Motor neuron (in vitro differentiated cells): ENCODE measurements at regions not wholly inside any gene's neighbourhood (a gene's known extent, or its start where the extent isn't known, plus 50 kb on each side); places are given as distances from the start of the nearest gene placed in this dataset.
"Not testable (repeated sequence)": the region's sequence is repeated elsewhere in the genome, so short reads cannot be mapped to it uniquely, and the experiment has no call there.

Source experiments
- ATAC-seq, 8 experiments: fragments of 200-7000 bp; cut with Tn5 transposase; replicated peaks in 6 of 8; 2 replicates each; pipeline ENCODE4 v1.8.0; 2021; ENCODE audit warnings: mild to moderate bottlenecking in 8 of 8, moderate library complexity in 8 of 8
- H3K27ac ChIP-seq, 2 donors: fragments of 250-450 bp; sonication (Bioruptor Pico); 2 replicates each; pipeline ENCODE4 v1.9.0; 2021; ENCODE audit warnings: antibody characterized with exemption in 2 of 2, mild to moderate bottlenecking in 2 of 2, moderate library complexity in 1 of 2
- H3K4me1 ChIP-seq, 2 donors: fragments of 250-450 bp; sonication (Bioruptor Pico); replicated peaks in 1 of 2; 2 replicates each; pipeline ENCODE4 v1.6.1; 2021; ENCODE audit warnings: antibody characterized with exemption in 2 of 2, mild to moderate bottlenecking in 2 of 2, moderate library complexity in 1 of 2
- H3K4me3 ChIP-seq, 5 donors: fragments of 250-450 bp; sonication (Bioruptor Pico); 2 replicates each; pipeline ENCODE4 v1.9.0; 2021; ENCODE audit warnings: antibody characterized with exemption in 5 of 5, mild to moderate bottlenecking in 5 of 5, moderate library complexity in 4 of 5
- WGBS, 10 experiments: fragments of 450-650 bp; shearing (Covaris generic); methylation state at CpG; one replicate each; pipeline ENCODE4 v1.0.0; 2022; 5-methylcytosine and 5-hydroxymethylcytosine counted together
- in situ Hi-C, 9 experiments: fragments of 400-800 bp; cut with MboI; loops; one replicate each; pipeline ENCODE4 v1.15.0; 2021; ENCODE audit warnings: low sequenced_read_pairs in 9 of 9, low pct_unique_long_range_greater_than_20kb in 2 of 9; ENCODE audit not compliant: unreplicated experiment in 9 of 9

DNA sequence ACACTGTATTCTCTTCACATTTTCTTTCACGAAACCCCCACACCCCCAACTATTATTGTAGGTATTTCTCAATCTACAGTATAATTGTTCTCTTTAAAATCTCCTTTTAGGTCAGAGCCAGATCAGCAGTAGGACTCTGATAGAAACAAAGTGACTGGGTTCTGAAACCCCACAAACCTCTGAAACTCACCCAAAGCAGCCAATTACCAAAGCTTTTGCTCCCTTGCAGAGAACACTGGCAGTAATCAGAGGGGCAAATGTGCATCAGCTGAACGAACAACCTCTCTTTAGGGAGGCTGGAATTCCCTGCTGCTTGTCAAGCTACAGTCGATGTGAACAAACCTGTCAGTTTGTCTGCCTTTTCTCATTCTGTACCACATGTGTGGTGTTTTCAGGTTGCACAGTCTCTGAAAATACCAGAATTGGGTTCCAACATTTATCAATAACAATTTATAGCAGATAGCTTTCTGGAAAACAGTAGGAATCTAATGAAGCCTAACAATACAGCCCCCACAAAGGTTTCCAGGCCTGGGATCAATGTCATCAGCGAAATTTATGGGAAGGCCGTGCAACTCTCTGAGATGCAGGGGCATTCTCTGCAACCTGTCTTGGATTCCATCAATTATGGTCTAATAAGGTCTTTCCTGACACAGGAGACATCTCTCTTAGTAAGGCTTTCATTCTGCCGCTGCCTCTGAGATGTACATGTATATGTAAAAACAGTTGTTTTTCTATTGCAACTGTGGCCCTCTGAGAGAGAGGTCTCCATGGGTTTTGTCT is 395.9 kb downstream of the GPAT3 start:
- ATAC-seq = peak in 6 of 8 experiments; percentile 23 to 90 (median 71)
- peaks cover 26 to 47% of the 10 kb centered on the region in 2 donors for H3K4me1 ChIP-seq
- in situ Hi-C loops = no loop called here
- H3K27ac ChIP-seq = peak overlapping the region; percentile 52 to 60
- WGBS, 10 experiments = 37 to 95% (median 52%) methylated on average over 2 to 5 of the region's 6 CpGs; no CpG with 5 or more reads in 2 of the 10 experiments
- H3K4me3 ChIP-seq = no peak overlapping the region

DNA sequence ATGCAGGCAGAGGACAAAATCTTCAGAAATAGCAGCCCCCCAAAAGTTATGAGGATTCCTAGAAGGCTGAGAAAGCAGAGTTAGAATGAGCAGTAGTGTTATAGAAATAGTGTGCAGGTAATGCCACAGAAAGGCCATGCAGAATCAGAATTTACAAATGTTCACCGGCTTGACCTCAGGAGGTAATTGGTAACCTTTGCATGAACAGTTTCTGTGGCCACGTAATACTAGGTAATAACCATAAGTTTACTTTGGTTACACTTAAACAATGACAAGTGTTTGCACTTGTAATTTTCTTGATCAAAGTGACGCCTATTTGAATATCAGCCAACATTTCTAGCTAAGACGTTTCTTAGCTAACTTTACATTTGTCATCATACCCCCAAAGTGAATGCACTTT is 393.6 kb downstream of the GPAT3 start:
- in situ Hi-C loops = no loop called here
- 40 to 100% (median 79%) methylated on average over 1 to 4 of the region's 4 CpGs; no CpG with 5 or more reads in 1 of the 10 experiments for WGBS, 10 experiments
- H3K27ac ChIP-seq = no peak overlapping the region
- H3K4me1 ChIP-seq = peaks cover 22 to 54% of the 10 kb centered on the region in 2 donors
- H3K4me3 ChIP-seq = no peak overlapping the region
- no peak for ATAC-seq

DNA sequence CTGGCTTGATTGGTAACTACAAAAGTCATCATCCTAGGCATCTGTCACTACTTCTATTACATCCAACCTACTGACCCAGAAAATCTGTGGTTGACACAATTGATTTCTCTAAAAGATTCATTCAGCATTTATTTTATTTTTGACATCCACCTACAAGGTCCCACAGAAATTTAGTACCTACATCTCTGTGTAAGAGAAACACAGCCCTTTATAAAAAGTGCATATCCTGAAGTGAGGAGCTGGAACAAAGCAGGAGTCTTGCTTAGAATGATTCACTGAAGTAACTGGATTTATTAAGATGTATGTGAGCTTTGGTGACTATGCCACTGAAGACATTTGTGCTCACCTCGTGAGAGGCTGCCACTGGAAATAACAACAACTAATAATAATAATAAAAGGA is 391.0 kb downstream of the GPAT3 start:
- in situ Hi-C loops = no loop called here
- ATAC-seq = peak in 3 of 8 experiments; percentile 17 to 70 (median 65)
- H3K4me3 ChIP-seq = no peak overlapping the region
- no peak overlapping the region for H3K27ac ChIP-seq
- H3K4me1 ChIP-seq = peaks cover 31 to 61% of the 10 kb centered on the region in 2 donors
- 0 to 50% (median 25%) methylated on average over 1 of the region's 1 CpG; no CpG with 5 or more reads in 7 of the 10 experiments for WGBS, 10 experiments

DNA sequence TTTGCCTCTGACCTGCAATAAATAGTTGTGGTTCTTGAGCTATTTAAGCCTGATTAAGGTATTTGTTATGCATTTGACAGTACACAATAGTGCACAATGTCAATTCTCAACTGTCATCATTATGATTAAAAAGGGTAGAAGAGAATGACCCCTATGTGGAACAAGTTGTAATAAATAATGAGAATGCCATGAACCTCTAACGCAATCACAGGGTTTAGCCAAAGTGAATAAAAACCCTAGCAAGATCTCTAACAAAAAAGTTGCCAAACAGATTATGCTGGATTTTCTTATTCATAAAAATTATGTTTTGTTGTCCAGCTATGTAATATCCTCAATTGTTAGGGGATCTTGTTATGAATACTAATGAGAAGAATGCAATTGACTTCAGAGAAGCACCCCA is 387.4 kb downstream of the GPAT3 start:
- in situ Hi-C loops = loop anchor here in 1 of 9 experiments (25.0 kb wide), 1 partner anchor 339 kb away; no protein-coding TSS in a partner anchor
- peaks cover 30 to 68% of the 10 kb centered on the region in 2 donors for H3K4me1 ChIP-seq
- H3K27ac ChIP-seq = no peak overlapping the region
- ATAC-seq = peak in 3 of 8 experiments; percentile 15 to 32 (median 26)
- no peak overlapping the region for H3K4me3 ChIP-seq
- WGBS, 10 experiments = 14 to 100% (median 89%) methylated on average over 1 of the region's 1 CpG; no CpG with 5 or more reads in 3 of the 10 experiments

DNA sequence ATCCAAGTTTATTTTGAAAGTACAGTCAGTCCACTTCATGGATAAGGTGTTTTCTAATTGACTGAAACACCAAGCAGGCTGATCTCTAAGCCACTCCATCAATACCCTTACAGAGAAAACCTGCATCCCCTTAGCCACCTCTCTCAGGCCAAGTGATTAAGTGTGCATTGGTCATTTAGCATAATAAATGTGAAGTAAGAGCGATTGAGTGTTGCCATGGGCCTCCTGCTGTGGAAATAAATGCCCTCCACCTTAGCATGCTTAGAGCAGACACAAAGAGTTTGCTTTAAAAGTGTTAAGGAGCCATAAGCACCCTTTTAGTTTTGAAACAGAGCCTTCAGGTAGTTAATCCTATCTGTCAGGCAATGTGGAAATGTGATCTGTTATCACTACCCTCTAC is 386.5 kb downstream of the GPAT3 start:
- ATAC-seq = peak in 5 of 8 experiments; percentile 55 to 72 (median 66)
- H3K27ac ChIP-seq = no peak overlapping the region
- peaks cover 28 to 59% of the 10 kb centered on the region in 2 donors for H3K4me1 ChIP-seq
- 0 to 80% (median 33%) methylated on average over 1 of the region's 1 CpG; no CpG with 5 or more reads in 3 of the 10 experiments for WGBS, 10 experiments
- in situ Hi-C loops = loop anchor here in 1 of 9 experiments (25.0 kb wide), 1 partner anchor 340 kb away; no protein-coding TSS in a partner anchor
- H3K4me3 ChIP-seq = no peak overlapping the region

DNA sequence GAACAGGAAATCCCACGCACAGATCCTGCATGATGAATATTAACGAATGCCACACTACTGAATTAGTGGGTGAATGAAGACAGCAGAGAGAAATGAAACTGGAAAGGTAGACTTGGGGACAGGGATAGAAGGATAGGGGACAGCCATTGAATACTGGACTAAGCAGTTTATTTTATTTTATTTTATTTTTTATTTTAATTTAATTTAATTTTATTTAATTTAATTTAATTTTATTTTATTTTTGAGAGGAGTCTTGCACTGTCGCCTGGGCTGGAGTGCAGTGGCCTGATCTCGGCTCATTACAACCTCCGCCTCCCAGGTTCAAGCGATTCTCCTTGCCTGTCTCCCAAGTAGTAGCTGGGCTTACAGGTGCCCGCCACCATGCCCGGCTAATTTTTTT is 385.2 kb downstream of the GPAT3 start:
- Histone ChIP-seq H3K27ac (no peak overlapping the region), H3K4me3 (no peak overlapping the region), H3K4me1 (peaks cover 23 to 47% of the 10 kb centered on the region in 2 donors)
- no peak for ATAC-seq
- WGBS, 10 experiments = 67 to 98% (median 90%) methylated on average over 3 to 8 of the region's 8 CpGs; no CpG with 5 or more reads in 1 of the 10 experiments
- in situ Hi-C loops = loop anchor here in 1 of 9 experiments (25.0 kb wide), 1 partner anchor 341 kb away; no protein-coding TSS in a partner anchor

DNA sequence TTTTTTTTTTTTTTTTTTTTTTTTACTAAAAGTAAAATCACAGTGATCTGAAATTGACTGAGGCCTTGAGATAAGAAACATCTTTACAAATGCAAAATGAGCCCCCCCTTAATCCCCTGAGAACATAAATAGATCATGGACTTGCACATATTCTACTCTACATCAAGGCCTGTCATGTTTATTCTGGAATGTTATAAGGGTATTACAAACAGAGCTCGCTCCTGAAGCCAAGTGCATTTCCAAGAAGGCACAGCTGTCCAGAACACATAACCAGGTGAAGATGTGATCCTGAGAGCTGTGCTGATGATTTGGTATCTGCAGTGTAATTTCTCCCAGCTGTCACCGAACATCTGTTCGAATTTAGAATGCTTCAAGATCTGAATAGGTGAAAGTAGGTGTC is 384.5 kb downstream of the GPAT3 start:
- in situ Hi-C loops = loop anchor here in 1 of 9 experiments (25.0 kb wide), 1 partner anchor 342 kb away; no protein-coding TSS in a partner anchor
- Histone ChIP-seq H3K27ac (no peak overlapping the region), H3K4me1 (peaks cover 25 to 47% of the 10 kb centered on the region in 2 donors), H3K4me3 (no peak overlapping the region)
- WGBS, 10 experiments = 0 to 93% (median 53%) methylated on average over 1 to 3 of the region's 3 CpGs; no CpG with 5 or more reads in 2 of the 10 experiments
- peak in 6 of 8 experiments; percentile 50 to 90 (median 60) for ATAC-seq

DNA sequence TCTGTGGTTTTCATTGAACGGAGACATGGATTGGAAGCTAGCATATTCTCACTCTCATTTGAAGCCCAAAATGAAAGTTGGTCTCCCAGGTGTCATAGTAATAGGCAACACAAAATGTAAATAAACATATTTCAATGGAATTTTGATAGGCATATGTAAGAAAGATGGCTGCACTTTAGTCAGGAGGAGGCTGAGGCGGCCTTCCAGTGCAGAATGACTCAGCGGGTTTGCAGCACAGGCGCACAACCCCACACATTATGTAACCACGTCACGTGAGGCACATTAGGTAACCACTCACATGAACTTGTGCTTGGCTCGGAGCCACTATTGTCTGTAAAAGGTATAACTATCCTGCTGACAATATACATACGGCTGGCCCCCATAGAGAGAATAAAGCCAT is 381.7 kb downstream of the GPAT3 start:
- Histone ChIP-seq H3K27ac (no peak overlapping the region), H3K4me1 (peaks cover 14 to 32% of the 10 kb centered on the region in 2 donors), H3K4me3 (no peak overlapping the region)
- 0 to 100% (median 85%) methylated on average over 1 to 8 of the region's 8 CpGs; no CpG with 5 or more reads in 1 of the 10 experiments for WGBS, 10 experiments
- no peak for ATAC-seq
- in situ Hi-C loops = loop anchor here in 1 of 9 experiments (25.0 kb wide), 1 partner anchor 345 kb away; no protein-coding TSS in a partner anchor

DNA sequence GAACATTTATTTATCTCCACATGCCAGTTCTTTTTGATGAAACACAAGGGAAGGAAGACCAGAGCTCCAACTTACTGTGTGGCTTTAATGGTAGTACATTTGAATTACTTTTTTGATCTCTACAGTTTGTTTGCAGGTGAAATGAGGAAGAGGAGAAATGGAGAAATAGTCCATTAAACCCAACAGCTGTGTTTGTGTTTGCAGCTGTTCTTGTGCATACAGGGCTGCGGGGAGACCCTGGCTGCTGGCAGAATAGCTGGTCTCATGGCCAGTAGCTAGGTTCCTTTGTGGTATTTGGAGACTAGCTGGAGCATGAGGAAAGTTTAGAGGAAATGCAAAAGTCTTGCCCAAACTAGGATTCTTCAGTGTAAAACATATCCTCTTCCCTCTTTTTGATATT is 374.8 kb downstream of the GPAT3 start:
- ATAC-seq = peak in 1 of 8 experiments; percentile 24
- Histone ChIP-seq H3K27ac (no peak overlapping the region), H3K4me1 (no peaks in the 10 kb centered on the region), H3K4me3 (no peak overlapping the region)
- WGBS, 10 experiments = 40 to 60% (median 60%) methylated on average over 1 of the region's 1 CpG; no CpG with 5 or more reads in 7 of the 10 experiments
- in situ Hi-C loops = loop anchor here in 1 of 9 experiments (25.0 kb wide), 1 partner anchor 352 kb away; no protein-coding TSS in a partner anchor

DNA sequence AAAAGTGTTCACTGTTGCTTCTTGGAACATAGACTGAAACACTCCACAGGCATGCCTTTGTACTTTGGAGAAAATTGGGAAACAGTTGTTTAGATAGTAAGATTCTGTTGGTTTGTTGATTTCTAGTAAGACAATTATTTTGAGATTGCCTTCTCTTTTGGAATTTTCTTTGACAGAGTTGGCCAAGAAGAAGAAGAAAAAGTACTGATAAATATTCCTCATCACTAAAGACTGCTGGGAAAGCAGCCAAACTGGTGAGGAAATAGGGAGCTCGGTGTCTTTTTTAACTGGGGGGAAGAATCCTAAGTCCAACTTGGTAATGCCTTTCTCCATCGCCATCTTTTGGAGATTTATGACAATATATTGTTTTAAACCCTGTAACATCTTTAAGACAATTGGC is 370.7 kb downstream of the GPAT3 start:
- in situ Hi-C loops = loop anchor here in 1 of 9 experiments (25.0 kb wide), 1 partner anchor 356 kb away; no protein-coding TSS in a partner anchor
- Histone ChIP-seq H3K4me3 (no peak overlapping the region), H3K4me1 (no peaks in the 10 kb centered on the region), H3K27ac (no peak overlapping the region)
- ATAC-seq = no peak
- WGBS, 10 experiments = 0 to 100% (median 80%) methylated on average over 1 to 2 of the region's 2 CpGs; no CpG with 5 or more reads in 1 of the 10 experiments

DNA sequence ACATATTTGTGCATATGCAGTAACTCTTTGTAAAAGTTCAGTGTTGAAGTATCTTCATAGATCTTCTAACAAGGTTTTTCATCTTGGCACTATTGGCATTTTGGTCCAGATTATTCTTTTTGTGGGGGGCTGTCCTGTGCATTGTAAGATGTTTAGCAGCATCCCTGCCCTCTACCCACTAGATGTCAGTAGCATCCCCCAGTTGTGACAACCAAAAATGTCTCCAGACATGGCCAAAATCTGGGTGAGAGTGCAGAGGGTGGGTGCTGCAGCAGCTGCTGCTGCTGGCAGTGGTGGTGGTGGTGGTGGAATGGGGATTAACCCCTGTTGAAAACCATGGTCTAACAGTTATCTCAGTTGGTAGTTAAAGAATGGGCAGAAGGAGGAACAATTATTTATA is 370.0 kb downstream of the GPAT3 start:
- Histone ChIP-seq H3K27ac (no peak overlapping the region), H3K4me1 (no peaks in the 10 kb centered on the region), H3K4me3 (no peak overlapping the region)
- peak in 3 of 8 experiments; percentile 62 to 90 (median 62) for ATAC-seq
- in situ Hi-C loops = loop anchor here in 1 of 9 experiments (25.0 kb wide), 1 partner anchor 356 kb away; no protein-coding TSS in a partner anchor

DNA sequence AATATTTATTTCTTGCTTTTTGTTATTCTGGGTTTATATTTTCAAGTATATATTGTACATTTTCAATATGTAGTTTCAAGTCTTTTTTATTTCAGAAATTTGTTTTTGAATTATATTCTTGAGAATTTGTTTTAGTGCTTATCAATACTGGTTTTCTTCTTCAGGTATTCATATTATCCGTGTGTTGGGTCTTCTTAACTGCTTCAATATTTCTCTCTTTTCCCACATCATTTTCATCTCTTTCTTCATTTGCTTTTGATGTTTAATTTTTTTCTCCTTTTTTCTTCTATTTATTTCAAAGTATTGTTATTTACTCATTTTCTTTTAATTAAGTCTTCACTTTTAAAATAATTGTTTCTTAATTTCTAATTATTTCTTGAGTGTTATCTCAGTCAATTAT is 367.8 kb downstream of the GPAT3 start:
- in situ Hi-C loops = loop anchor here in 1 of 9 experiments (25.0 kb wide), 1 partner anchor 359 kb away; no protein-coding TSS in a partner anchor
- not testable (repeated sequence) for H3K27ac ChIP-seq, H3K4me3 ChIP-seq, H3K4me1 ChIP-seq, ATAC-seq
- 0 to 50% (median 42%) methylated on average over 1 of the region's 1 CpG for WGBS, 10 experiments

DNA sequence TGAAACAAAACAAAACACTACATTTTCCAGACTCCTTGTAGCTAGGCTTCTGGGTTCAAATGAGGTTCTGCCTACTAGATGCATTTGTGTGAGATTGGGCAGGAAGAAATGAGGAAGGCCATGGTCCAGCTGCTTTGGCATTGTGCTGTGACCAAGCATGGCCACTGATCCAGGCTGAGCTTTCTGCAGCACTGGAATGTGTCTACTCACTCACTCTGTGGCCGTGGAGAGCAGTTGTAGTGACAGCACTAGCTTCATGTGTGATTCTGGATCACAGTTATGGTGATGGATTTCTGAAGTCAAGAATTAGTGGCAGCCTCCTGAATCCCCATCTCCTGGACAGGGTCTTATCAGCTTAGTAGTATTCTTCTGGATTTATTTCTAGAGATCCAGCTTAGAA is 358.9 kb downstream of the GPAT3 start:
- in situ Hi-C loops = no loop called here
- Histone ChIP-seq H3K27ac (no peak overlapping the region), H3K4me3 (no peak overlapping the region), H3K4me1 (peaks cover 3% of the 10 kb centered on the region in 2 donors)
- 0 to 86% (median 57%) methylated on average over 1 of the region's 1 CpG; no CpG with 5 or more reads in 3 of the 10 experiments for WGBS, 10 experiments
- no peak for ATAC-seq
